Adrenal gland (tissue), 9 donors: ENCODE measurements at regions not wholly inside any gene's neighbourhood (a gene's known extent, or its start where the extent isn't known, plus 50 kb on each side); places are given as distances from the start of the nearest gene placed in this dataset.

Experiments used
- DNase-seq, 7 donors: peaks; one replicate each; pipeline ENCODE4 v3.0.0-alpha.2; 2019 to 2020
- H3K27ac ChIP-seq, 5 donors: fragments of 200-600 bp; sonication (generic) in 4 of 5; 1 replicate in 3 of 5; 2 replicates in 2 of 5; pipeline versions ENCODE4 v1.5.1 to v1.8.0; 2016 to 2020; ENCODE audit warnings: mild to moderate bottlenecking in 1 of 5
- H3K27me3 ChIP-seq: fragments of 200-600 bp; 2 replicates; pipeline ENCODE4 v1.8.0; 2021
- H3K36me3 ChIP-seq, 2 donors: fragments of 200-600 bp; replicated peaks in 1 of 2; 1 replicate in 1 of 2; 2 replicates in 1 of 2; pipeline versions ENCODE4 v1.5.1 to v1.8.0; 2018 to 2022
- H3K4me1 ChIP-seq, 2 donors: fragments of 200-600 bp; replicated peaks in 1 of 2; 1 replicate in 1 of 2; 2 replicates in 1 of 2; pipeline versions ENCODE4 v1.5.1 to v1.8.0; 2018 to 2021
- H3K4me3 ChIP-seq, 4 donors: fragments of 200-600 bp; sonication (generic) in 3 of 4; one replicate each; pipeline ENCODE4 v1.5.1; 2016 to 2018
- H3K9me3 ChIP-seq, 3 donors: fragments of 200-600 bp; sonication (generic) in 1 of 3; replicated peaks in 1 of 3; 1 replicate in 2 of 3; 2 replicates in 1 of 3; pipeline versions ENCODE4 v1.5.1 to v1.8.0; 2016 to 2021
- POLR2A ChIP-seq, 2 donors: fragments of 450-650 bp; IDR thresholded peaks; one replicate each; pipeline ENCODE4 v1.6.1; 2017; ENCODE audit warnings: antibody characterized with exemption in 2 of 2, mild to moderate bottlenecking in 2 of 2, moderate library complexity in 1 of 2
- WGBS, 4 donors: extraction: QIAGEN DNeasy Blood & Tissue Kit in 2 of 4; methylation state at CpG; one replicate each; pipeline versions ENCODE4 v1.1.5 to v1.1.7; 2013 to 2017; 5-methylcytosine and 5-hydroxymethylcytosine counted together
- intact Hi-C, 2 donors: fragments of 100-400 bp; cut with DNase I; formaldehyde crosslinking; loops; one replicate each; pipeline versions ENCODE4 v1.14.1 to v1.15.0; 2022 to 2023
- TF ChIP-seq, protein P1 (sequence below), 6 experiments: fragments of 450-650 bp in 4 of 6; fragments of 200-600 bp in 2 of 6; sonication (generic) in 1 of 6; IDR thresholded peaks; 1 replicate in 5 of 6; 2 replicates in 1 of 6; pipeline versions ENCODE4 v1.5.1 to v1.8.0; 2016 to 2021; ENCODE audit warnings: antibody characterized with exemption in 6 of 6, mild to moderate bottlenecking in 2 of 6, moderate library complexity in 1 of 6
- donor health status: healthy with polysubstance abuse.
- donor health status: Bipolar disorder and iron deficiency.
- donor health status: DM: yes; HTN: yes; CAD: no.
- donor health status: DM: no; HTN: no; CAD: no.
- donor health status: DM: no; HTN: no; CAD: no.

DNA sequence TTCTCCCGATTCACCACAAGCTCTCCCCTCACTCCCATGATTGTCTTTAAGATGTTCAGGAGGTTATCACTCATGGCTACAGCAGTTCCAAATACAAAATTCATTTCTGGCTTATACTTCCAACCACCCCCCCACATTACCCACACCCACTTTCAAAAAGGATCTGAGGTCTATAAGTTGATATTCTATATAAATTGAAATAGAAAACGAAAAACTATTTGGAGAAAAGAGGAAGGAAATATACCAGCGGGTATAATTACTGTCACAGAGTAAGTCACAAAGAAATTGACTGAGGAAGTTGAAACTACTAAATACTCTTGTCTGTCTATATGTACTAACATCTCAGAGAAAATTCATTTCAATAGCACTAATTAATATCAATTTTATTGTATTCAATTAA lies 112.7 kb upstream of the TNFAIP3 start:
- Histone ChIP-seq H3K9me3 (no peaks in the 10 kb centered on the region), H3K36me3 (no peaks in the 10 kb centered on the region), H3K27ac (no peak overlapping the region), H3K4me3 (no peak overlapping the region), H3K4me1 (no peaks in the 10 kb centered on the region), H3K27me3 (no peaks in the 10 kb centered on the region)
- intact Hi-C loops: no loop called here
- WGBS, 4 donors: 65 to 80% (median 72%) methylated on average over 3 of the region's 3 CpGs
- no peak for DNase-seq
- TF ChIP-seq, protein P1, sequence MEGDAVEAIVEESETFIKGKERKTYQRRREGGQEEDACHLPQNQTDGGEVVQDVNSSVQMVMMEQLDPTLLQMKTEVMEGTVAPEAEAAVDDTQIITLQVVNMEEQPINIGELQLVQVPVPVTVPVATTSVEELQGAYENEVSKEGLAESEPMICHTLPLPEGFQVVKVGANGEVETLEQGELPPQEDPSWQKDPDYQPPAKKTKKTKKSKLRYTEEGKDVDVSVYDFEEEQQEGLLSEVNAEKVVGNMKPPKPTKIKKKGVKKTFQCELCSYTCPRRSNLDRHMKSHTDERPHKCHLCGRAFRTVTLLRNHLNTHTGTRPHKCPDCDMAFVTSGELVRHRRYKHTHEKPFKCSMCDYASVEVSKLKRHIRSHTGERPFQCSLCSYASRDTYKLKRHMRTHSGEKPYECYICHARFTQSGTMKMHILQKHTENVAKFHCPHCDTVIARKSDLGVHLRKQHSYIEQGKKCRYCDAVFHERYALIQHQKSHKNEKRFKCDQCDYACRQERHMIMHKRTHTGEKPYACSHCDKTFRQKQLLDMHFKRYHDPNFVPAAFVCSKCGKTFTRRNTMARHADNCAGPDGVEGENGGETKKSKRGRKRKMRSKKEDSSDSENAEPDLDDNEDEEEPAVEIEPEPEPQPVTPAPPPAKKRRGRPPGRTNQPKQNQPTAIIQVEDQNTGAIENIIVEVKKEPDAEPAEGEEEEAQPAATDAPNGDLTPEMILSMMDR (IDR thresholded peaks at IDR 0.05): no peak
- no peak for TF ChIP-seq POLR2A (IDR thresholded peaks at IDR 0.05)

DNA sequence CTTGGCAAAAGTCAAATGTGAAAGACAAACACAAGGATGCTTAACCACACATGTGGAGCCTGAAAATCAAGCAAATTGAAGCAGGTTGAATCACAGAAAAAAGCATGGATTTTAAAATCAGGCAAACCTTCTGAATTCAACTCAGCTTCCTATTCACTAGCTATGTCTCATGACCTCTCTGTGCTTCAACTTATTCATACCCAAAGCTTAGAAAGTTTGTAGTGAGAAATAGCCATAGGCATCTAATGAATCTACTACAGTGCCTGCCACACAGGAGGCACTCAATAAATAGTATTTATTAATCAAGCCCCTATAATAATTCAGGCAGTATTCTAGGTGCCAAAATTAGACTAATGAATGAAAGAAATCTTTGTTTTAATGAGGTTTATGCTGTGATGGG lies 112.2 kb upstream of the TNFAIP3 start:
- H3K4me3 ChIP-seq: no peak overlapping the region
- no peaks in the 10 kb centered on the region for H3K36me3 ChIP-seq
- TF ChIP-seq, protein P1 (IDR thresholded peaks at IDR 0.05): no peak
- no peak for TF ChIP-seq POLR2A (IDR thresholded peaks at IDR 0.05)
- DNase-seq: no peak
- H3K27me3 ChIP-seq: no peaks in the 10 kb centered on the region
- H3K4me1 ChIP-seq: no peaks in the 10 kb centered on the region
- no peak overlapping the region for H3K27ac ChIP-seq
- intact Hi-C loops: no loop called here
- H3K9me3 ChIP-seq: no peaks in the 10 kb centered on the region

DNA sequence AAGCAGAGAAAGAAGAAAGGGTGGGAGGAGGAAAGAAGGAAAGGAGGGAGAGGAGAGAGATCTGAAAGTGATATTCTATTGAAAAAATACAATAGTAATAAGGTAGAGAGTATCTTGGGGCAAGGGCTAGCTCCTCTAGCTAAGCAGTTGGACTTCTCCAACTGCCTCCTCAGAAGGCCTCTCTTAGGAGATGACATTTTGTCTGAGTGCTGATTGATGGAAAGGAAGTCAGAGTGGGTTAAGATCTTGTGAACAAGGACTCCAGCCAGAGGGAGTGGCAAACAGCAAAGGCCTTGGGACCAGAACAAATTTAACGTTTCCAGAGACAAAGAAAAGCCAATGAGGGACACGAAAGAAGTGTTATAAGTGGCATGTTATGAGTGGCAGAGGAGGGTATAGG lies 111.8 kb upstream of the TNFAIP3 start:
- Histone ChIP-seq H3K27me3 (no peaks in the 10 kb centered on the region), H3K4me1 (no peaks in the 10 kb centered on the region), H3K36me3 (no peaks in the 10 kb centered on the region), H3K9me3 (no peaks in the 10 kb centered on the region), H3K27ac (no peak overlapping the region), H3K4me3 (no peak overlapping the region)
- TF ChIP-seq, protein P1 (IDR thresholded peaks at IDR 0.05): no peak
- TF ChIP-seq POLR2A (IDR thresholded peaks at IDR 0.05): no peak
- DNase-seq: no peak
- WGBS, 4 donors: 45 to 64% (median 52%) methylated on average over 2 of the region's 2 CpGs
- intact Hi-C loops: no loop called here

DNA sequence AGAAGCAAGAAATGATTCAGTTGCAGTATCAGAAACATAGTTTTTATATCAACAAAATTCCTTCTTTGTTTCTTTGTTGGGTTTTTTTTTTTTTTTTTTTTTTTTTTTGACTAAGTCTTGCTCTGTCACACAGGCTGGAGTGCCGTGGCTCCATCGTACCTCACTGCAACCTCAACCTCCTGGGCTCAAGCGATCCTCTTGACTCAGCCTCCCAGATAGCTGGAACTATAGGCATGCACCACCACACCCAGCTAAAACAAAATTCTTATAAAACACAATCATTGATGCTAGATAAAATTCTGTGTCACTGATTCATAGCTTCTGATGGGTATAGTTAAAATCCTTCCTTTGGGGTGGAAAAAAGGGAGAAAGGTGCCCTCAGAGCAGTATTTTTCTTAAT lies 110.3 kb upstream of the TNFAIP3 start:
- DNase-seq: no peak
- 94 to 100% (median 96%) methylated on average over 3 of the region's 3 CpGs for WGBS, 4 donors
- H3K4me1 ChIP-seq: no peaks in the 10 kb centered on the region
- intact Hi-C loops: no loop called here
- H3K36me3 ChIP-seq: no peaks in the 10 kb centered on the region
- no peak overlapping the region for H3K4me3 ChIP-seq
- H3K27me3 ChIP-seq: no peaks in the 10 kb centered on the region
- TF ChIP-seq POLR2A (IDR thresholded peaks at IDR 0.05): no peak
- TF ChIP-seq, protein P1 (IDR thresholded peaks at IDR 0.05): no peak
- H3K27ac ChIP-seq: no peak overlapping the region
- no peaks in the 10 kb centered on the region for H3K9me3 ChIP-seq
